Natural killer cell treated with Interleukin-12 subunit alpha and Interleukin-12 subunit beta and Interleukin-15 and Interleukin-18, amount 100 ng/mL, for 72 hours (primary cell): ENCODE measurements at regions not wholly inside any gene's neighbourhood (a gene's known extent, or its start where the extent isn't known, plus 50 kb on each side); places are given as distances from the start of the nearest gene placed in this dataset.
A peak's percentile ranks its signal among the peaks of the same experiment; 100 is the strongest.

Experiments
- ATAC-seq, 2 donors: fragments of 150-1000 bp; cut with Tn5 transposase in 1 of 2; sonication (Bioruptor Pico), chemical (Tn5 transposase) in 1 of 2; 2 replicates each; pipeline ENCODE4 v1.10.0; 2021
- DNase-seq: peaks from one replicate; pipeline ENCODE4 v3.0.0; 2022; ENCODE audit warnings: low spot score
- H3K27ac Mint-ChIP-seq, 2 donors: 1 replicate in 1 of 2; 2 replicates in 1 of 2; pipeline ENCODE4 v1.8.0; 2022; ENCODE audit warnings: mixed read lengths in 2 of 2, mild to moderate bottlenecking in 1 of 2, moderate library complexity in 1 of 2
- H3K27me3 Mint-ChIP-seq, 2 donors: 1 replicate in 1 of 2; 2 replicates in 1 of 2; pipeline ENCODE4 v1.8.0; 2022; ENCODE audit warnings: mixed read lengths in 2 of 2
- H3K36me3 Mint-ChIP-seq: one replicate; pipeline ENCODE4 v1.8.0; 2022; ENCODE audit warnings: mixed read lengths
- H3K4me1 Mint-ChIP-seq, 2 donors: 1 replicate in 1 of 2; 2 replicates in 1 of 2; pipeline ENCODE4 v1.8.0; 2022; ENCODE audit warnings: low read depth in 2 of 2, mixed read lengths in 2 of 2, mild to moderate bottlenecking in 1 of 2
- H3K4me3 Mint-ChIP-seq: one replicate; pipeline ENCODE4 v1.8.0; 2022; ENCODE audit warnings: mixed read lengths
- H3K9me3 Mint-ChIP-seq: 2 replicates; pipeline ENCODE4 v1.8.0; 2022; ENCODE audit warnings: mixed read lengths

DNA sequence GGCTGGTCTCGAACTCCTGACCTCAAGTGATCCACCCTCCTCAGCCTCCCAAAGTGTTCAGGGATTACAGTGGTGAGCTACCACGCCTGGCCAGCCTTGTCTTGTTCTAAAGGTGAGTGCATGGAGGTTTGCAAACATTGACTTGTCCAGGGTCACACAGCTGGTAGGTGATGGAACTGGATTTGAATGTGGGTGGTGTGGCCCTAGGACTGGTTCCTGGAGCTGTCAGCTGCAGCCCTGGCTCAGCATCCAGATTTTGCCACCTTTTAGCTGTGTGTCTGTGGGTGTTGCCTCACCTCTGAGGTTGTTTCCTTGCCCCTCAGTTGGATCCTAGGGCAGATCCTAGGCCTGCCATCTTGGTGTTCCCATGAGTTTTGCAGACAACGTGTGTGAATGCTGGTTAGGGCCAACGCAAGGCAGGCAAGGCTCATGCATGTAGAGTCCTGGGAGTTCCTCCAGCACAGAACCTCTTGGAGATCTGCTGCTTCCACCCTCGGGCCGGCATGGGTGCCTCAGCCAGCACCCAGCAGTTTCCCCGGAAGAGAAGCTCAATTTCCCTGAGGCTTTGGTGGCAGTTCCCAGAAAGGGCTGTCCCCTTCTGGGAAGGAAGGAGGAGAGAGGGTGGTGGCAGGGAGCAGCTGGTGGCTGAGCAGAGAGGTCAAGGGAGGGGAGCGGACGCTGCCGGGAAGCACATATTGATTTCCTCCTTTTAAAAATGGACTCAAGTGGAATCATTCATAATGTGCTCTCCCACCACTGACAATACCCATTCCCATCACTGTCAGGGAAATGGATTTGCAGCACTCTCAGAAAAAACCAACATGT, 127.6 kb upstream of the HS6ST1 start:
- Mint-ChIP-seq H3K4me1 (no peaks in the 10 kb centered on the region), H3K27ac (no peak overlapping the region), H3K36me3 (no peaks in the 10 kb centered on the region), H3K9me3 (no peaks in the 10 kb centered on the region), H3K4me3 (no peak overlapping the region), H3K27me3 (no peaks in the 10 kb centered on the region)
- DNase-seq: peak; percentile 42
- no peak for ATAC-seq

DNA sequence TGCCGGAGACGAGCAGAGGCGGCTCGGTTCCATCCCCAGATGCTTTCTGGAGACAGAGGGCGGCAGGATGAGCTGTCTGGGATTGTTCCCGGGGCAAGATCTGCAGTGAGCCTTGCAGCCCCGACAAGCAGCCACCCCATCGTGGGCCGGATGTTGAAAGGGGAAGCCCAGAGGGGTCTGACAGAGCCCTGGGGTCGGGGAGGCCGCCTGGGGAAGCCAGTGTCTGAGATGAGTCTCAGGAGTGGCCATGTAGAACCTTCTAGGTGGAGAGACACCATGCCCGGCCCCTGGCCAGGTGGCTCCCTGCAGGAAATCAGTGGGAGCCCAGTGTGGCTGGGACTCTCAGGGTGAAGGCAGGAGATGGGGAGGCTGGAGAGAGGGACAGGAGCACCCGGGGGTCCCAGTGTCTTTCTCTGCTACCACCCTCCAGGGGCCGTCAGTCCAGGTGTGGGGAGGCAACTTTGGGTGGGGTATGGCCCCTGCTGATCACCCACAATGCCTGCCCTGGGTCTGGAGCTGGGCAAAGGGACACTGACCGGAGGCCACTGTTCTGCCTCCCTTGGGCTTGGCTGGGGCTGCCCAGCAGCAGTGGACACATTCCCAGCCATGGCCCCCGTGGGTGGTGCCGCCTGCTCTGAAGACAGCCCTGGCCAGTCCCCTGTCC, 128.3 kb upstream of the HS6ST1 start:
- H3K27ac Mint-ChIP-seq: no peak overlapping the region
- DNase-seq: peak; percentile 52
- ATAC-seq: peak in 1 of 2 donors; percentile 23
- no peaks in the 10 kb centered on the region for H3K4me1 Mint-ChIP-seq
- H3K36me3 Mint-ChIP-seq: no peaks in the 10 kb centered on the region
- no peaks in the 10 kb centered on the region for H3K9me3 Mint-ChIP-seq
- H3K4me3 Mint-ChIP-seq: no peak overlapping the region
- H3K27me3 Mint-ChIP-seq: peaks cover 0 to 4% of the 10 kb centered on the region in 2 donors

DNA sequence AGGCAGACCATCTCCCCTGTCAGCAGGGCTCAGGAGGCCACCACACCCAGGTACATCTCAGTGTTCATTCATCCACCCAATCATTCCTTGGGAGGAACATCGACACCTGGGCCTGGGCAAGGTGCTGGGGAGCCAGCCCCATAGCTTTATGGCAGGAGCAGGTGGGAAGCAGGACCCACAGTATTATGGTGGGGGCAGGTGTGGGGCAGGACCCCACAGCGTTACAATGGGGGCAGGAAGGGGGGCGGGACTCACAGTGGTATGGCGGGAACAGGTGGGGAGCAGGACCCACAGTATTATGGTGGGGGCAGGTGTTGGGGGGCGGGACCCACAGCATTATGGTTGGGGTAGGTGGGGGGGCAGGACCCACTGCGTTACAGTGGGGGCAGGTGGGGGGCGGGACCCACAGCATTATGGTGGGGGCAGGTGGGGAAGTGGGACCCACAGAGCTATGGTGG, 128.9 kb upstream of the HS6ST1 start:
- Mint-ChIP-seq H3K4me3 (no peak overlapping the region), H3K27me3 (peaks cover 0 to 10% of the 10 kb centered on the region in 2 donors), H3K27ac (no peak overlapping the region), H3K4me1 (no peaks in the 10 kb centered on the region), H3K36me3 (no peaks in the 10 kb centered on the region), H3K9me3 (no peaks in the 10 kb centered on the region)
- DNase-seq (no peak), ATAC-seq (no peak)

DNA sequence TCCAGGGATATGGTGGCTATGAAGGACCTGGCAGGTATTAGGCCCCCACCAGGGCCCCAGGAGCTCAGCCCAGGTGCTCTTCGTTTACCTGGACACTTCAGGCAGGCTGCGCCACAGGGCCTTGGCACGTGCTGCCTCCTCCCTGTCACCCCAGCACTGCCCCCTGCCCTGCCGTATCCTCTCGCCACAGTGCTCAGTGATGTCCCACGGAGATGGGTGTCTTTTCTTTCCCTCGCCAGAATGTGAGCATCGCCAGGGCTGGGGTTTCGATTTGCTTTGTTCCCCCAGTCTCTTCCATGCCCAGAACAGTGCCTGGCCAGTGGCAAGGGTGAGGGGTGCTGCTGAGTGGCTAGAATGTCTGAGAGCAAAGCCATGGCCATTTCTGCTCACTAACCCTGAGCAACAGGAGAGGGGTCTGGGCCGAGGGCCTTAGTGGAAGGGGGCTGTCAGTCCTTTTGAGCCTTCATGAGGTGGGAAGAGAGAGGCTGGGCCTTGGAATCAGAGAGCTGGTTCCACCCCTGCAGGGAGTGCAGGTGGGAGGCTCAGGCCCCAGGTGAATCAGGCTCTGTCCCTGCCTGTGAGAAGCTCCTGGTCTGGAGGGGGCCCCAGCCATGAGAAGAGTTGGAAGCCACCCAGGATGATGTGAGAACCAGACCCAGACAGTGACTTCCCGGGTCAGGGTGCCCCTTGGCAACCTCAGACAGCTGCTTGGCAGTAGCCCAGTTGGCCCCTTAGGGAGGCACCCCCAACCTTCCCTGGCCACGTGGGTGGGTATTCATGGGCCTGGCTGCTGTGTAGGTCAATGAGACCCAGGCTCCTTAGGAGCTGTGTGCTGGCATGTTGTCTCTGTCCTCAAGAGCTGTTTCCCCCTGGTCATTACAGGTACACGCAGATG, 129.9 kb upstream of the HS6ST1 start:
- ATAC-seq (no peak), DNase-seq (peak; percentile 58)
- H3K27ac Mint-ChIP-seq: no peak overlapping the region
- H3K9me3 Mint-ChIP-seq: no peaks in the 10 kb centered on the region
- no peaks in the 10 kb centered on the region for H3K36me3 Mint-ChIP-seq
- no peaks in the 10 kb centered on the region for H3K4me1 Mint-ChIP-seq
- H3K27me3 Mint-ChIP-seq: peaks cover 3 to 18% of the 10 kb centered on the region in 2 donors
- H3K4me3 Mint-ChIP-seq: no peak overlapping the region

DNA sequence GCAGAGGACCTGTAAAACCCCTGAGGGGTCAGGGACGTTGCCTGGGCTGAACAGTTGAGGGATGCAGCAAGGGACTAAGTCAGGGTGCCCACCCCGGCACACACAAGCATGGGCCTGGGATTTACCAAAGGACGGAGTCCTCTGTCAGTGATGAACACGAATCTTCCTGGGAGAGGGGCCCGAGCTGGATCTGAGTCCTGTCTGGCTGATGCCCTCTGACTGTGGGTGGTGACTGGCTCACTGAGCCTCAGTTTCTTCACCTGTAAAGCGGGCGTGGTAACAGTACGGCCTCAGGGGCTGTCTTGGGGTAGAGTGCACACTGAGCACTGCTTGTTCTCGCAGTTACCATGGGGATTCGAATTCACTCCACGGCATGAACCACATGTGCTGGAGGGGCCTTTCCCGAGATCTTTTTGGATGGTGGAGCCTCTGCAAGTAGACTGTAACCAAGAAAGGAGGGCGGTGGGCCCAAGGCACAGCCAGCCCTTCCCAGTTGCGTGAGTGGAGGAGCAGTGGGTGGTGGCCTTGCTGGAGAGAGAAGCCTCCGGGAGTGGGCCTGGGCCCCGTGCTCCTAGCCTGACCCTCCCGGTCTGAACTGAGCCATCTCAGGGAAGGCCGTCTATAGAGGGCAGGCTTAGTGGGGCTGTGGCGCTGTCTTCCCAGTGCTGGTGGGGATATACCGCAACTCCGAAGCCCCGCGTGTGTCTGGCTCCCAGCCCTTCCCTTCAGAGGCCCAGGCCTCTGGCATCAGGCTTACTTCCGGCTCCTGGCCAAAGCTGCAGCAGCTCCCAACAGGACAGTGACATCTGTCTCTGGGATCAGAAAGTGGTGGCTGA, 130.8 kb upstream of the HS6ST1 start:
- H3K27me3 Mint-ChIP-seq: peaks cover 3 to 21% of the 10 kb centered on the region in 2 donors
- H3K4me1 Mint-ChIP-seq: no peaks in the 10 kb centered on the region
- no peak overlapping the region for H3K4me3 Mint-ChIP-seq
- H3K9me3 Mint-ChIP-seq: no peaks in the 10 kb centered on the region
- H3K27ac Mint-ChIP-seq: no peak overlapping the region
- H3K36me3 Mint-ChIP-seq: no peaks in the 10 kb centered on the region
- ATAC-seq (no peak), DNase-seq (peak; percentile 59)

DNA sequence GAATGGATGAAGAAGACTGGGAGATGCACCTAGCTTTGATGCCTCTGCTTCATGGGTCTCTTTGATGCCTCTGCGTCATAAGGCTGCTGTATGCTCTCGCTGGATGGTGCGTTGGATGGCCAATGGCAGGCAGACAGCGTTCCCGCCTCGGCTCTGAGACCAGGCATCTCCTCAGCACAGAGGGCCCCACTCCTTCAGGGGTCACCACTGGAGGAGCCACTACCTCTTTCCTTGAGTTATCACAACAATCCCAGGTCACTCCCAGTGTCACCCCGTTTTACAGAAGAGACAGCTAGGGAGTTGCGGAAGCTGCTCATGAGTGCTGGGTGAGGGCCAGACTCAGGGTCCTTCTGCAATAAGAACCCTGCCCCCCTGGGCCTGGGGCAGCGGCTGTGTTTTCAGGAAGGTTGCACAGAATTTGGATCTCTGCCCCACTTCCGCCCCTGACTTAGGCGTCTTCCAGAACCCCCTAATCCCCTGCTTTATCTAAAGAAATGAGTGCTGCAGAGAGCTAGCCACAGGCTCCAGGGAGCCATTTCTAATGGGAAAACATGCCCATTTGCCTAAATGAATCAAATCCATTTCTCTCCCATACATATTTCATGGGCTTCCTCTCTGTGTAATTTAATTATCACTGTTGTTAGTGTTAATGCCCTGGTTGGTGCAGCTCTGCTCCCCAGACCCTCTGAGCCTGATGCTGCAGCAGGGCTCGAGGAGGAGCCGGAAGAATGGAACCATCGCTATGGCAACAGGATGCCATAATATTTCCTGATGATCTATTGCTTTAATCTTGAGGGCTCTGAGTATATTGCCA, 131.8 kb upstream of the HS6ST1 start:
- no peaks in the 10 kb centered on the region for H3K4me1 Mint-ChIP-seq
- DNase-seq: no peak
- no peaks in the 10 kb centered on the region for H3K36me3 Mint-ChIP-seq
- no peak overlapping the region for H3K4me3 Mint-ChIP-seq
- no peak for ATAC-seq
- H3K27me3 Mint-ChIP-seq: peaks cover 3 to 21% of the 10 kb centered on the region in 2 donors
- H3K9me3 Mint-ChIP-seq: no peaks in the 10 kb centered on the region
- no peak overlapping the region for H3K27ac Mint-ChIP-seq

DNA sequence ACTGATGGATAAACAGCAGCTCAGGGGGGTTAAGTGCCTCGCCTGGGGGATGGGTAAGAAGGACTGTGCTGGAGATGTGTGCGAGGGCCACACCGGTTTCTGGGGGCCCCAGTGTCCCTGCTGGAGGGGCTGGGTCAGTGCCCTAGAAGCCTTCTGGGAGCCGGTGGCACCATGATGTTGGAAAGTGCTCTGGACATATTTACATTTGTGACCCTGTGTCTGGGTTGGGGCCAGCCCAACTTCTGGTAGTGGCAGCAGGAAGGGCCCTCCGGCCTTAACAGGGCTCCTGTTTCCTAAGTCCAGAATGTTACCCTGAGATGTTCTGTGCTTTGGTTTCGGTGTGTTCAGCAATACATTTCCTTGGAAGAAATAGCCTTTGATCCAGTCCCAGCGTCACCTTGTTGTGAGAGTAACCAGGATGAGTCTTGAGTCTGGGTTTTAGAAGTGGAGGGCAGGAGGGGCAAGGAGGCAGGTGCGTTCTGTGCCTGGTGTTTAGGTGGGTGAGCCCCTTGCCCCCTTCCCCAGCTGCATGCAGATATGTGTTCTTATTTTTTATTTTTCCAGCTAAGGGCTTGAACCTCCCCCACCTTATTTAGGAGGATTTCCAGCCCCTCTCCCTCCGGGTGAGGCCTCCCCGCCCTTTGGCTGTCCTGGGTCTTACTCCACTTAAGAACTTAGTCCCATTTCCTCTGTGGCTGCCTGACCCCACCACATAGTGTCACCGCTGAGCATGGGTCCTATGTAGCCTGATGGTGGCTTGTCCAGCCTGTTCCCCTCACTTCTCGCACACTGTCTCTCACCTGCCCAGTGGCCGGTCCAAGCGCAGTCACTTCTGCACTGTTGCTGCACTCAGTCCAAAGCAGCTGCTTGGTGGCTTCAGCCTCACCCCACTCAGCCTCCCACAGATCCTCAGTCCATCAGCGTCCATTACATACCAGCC, 132.7 kb upstream of the HS6ST1 start:
- DNase-seq: no peak

DNA sequence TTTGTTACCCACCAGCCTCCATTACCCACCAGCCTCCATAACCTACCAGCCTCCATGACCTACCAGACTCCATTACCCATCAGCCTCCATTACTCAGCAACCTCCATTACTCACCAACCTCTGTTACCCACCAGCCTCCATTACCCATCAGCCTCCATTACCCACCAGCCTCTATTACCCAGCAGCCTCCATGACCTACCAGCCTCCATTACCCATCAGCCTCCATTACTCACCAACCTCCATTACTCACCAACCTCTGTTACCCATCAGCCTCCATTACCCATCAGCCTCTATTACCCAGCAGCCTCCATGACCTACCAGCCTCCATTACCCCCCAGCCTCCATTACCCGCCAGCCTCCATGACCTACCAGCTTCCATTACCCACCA, 133.3 kb upstream of the HS6ST1 start:
- ATAC-seq (no peak), DNase-seq (no peak)
- Mint-ChIP-seq H3K27me3 (peaks cover 6 to 21% of the 10 kb centered on the region in 2 donors), H3K4me1 (no peaks in the 10 kb centered on the region), H3K36me3 (no peaks in the 10 kb centered on the region), H3K9me3 (no peaks in the 10 kb centered on the region), H3K27ac (no peak overlapping the region), H3K4me3 (no peak overlapping the region)

More for the DNA sequence above, 132.7 kb upstream of the HS6ST1 start:
- Mint-ChIP-seq H3K4me3 (no peak overlapping the region), H3K9me3 (no peaks in the 10 kb centered on the region), H3K4me1 (no peaks in the 10 kb centered on the region), H3K36me3 (no peaks in the 10 kb centered on the region), H3K27ac (no peak overlapping the region), H3K27me3 (peaks cover 6 to 21% of the 10 kb centered on the region in 2 donors)
- no peak for ATAC-seq

DNA sequence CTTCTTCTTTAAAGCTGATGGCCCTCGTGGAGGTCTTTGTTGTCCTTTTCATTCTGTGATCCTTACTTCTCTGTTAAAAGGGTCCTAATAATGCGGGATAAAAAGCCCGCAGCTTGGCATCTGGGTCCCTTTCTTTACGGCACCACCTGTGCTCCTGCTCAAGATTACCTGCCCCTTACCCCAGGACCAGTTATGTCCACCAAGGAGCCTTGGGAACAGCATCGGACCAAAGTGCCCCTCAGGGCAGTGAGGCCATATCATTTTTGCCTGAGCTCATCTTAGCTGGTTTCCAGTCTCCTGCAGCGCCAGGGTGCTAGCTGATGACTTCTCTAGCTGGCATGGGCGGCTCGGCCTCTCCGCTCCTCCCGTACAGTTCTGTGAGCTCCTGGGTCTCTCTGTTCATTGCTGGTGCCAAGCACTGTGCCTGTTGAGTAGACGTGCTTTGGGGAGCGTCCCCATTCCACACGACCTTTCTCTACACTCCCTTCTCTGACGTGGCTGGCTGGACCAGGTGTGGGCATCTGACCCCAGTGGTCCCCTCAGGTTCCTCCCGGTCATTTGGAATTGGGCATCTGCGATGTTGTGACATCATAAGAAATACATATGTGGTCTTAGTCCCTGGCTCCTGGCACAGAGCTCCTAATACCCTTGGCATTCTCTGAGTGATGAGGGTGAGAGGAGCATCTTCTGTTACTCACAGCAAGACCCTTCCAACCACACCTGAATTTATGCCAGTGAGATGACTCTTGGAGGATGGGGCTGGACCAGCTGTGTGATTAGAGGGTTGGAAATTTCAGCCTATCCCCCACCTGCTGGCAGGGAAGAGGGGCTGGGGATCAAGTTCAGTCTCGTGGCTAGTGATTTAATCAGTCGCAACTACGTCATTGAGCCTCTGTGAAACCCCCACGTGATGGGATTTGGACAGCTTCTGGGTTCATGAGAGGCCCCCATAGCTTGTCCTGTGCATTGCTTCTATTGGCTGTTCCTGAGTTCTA, 134.2 kb upstream of the HS6ST1 start:
- H3K27me3 Mint-ChIP-seq: peaks cover 6 to 21% of the 10 kb centered on the region in 2 donors

DNA sequence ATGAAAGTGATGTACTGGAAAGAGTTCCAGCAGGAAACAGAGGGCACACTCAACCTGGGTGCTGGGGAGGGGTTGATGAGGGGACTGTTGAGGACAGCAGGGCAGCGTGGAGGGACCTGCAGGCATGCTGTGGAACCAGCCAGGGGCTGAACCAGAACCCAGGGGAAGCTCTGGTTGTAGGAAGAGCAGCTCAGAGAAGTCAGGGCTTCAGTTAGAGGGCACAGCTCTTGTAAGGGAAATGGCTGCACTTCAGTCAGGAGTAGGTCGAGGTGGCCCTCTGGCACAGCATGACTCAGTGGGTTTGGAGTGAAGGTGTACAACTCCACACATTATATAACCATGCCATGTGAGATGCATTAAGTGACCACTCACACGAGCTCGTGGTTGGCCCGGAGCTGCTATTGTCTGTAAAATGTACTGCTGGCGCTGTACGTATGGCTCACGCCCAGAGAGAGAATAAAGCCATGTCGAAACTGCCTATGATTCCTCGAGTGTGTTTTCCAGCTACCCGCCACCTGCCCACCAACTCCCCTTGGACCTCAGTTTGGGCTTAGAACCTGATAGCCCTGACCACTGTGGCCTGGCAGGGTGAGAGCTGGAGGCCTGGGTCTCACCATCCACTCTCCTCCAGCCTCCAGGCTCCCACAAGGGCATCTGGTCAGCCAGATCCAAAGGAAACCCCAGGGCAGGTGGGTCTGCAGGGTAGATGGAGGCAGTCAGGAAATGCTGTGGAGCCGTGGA, 136.5 kb upstream of the HS6ST1 start:
- H3K9me3 Mint-ChIP-seq: no peaks in the 10 kb centered on the region
- no peaks in the 10 kb centered on the region for H3K36me3 Mint-ChIP-seq
- H3K4me1 Mint-ChIP-seq: no peaks in the 10 kb centered on the region
- H3K27ac Mint-ChIP-seq: no peak overlapping the region
- peaks cover 6 to 21% of the 10 kb centered on the region in 2 donors for H3K27me3 Mint-ChIP-seq
- DNase-seq (peak; percentile 47), ATAC-seq (no peak)
- H3K4me3 Mint-ChIP-seq: no peak overlapping the region

More for the DNA sequence above, 134.2 kb upstream of the HS6ST1 start:
- H3K36me3 Mint-ChIP-seq: no peaks in the 10 kb centered on the region
- H3K27ac Mint-ChIP-seq: no peak overlapping the region
- no peaks in the 10 kb centered on the region for H3K4me1 Mint-ChIP-seq
- no peaks in the 10 kb centered on the region for H3K9me3 Mint-ChIP-seq
- H3K4me3 Mint-ChIP-seq: no peak overlapping the region
- DNase-seq (peak; percentile 46), ATAC-seq (no peak)
